ENCODE measurements at regions not wholly inside any gene's neighbourhood (a gene's known extent, or its start where the extent isn't known, plus 50 kb on each side); places are given as distances from the start of the nearest gene placed in this dataset.
"Not testable (repeated sequence)": the region's sequence is repeated elsewhere in the genome, so short reads cannot be mapped to it uniquely, and the experiment has no call there.

- Mint-ChIP-seq H3K27ac (no peak overlapping the region), H3K36me3 (no peaks in the 10 kb centered on the region), H3K4me3 (no peak overlapping the region), H3K9me3 (peaks cover 2% of the 10 kb centered on the region), H3K27me3 (no peaks in the 10 kb centered on the region), H3K4me1 (peaks cover 3% of the 10 kb centered on the region)
- DNase-seq (ENCODE audit: low spot score in 2 of 2), result no peak
- no peak for ATAC-seq (ENCODE audit: low read depth)
Measured at GRCh38 chr6:22149501-22150367, 147.1 kb downstream of the PRL start.

- ATAC-seq (ENCODE audit: low read depth) (no peak), DNase-seq (ENCODE audit: low spot score in 2 of 2) (no peak)
- peaks cover 3% of the 10 kb centered on the region for H3K4me1 Mint-ChIP-seq
Measured at GRCh38 chr6:22150368-22151035, 146.3 kb downstream of the PRL start.

GRCh38 chr6:22151892-22152291 is 144.9 kb downstream of the PRL start:
- Mint-ChIP-seq H3K4me1 (peaks cover 3% of the 10 kb centered on the region), H3K9me3 (peaks cover under 1% of the 10 kb centered on the region), H3K36me3 (no peaks in the 10 kb centered on the region), H3K27me3 (no peaks in the 10 kb centered on the region), H3K27ac (no peak overlapping the region), H3K4me3 (no peak overlapping the region)
- ATAC-seq (ENCODE audit: low read depth), result no peak
- DNase-seq (ENCODE audit: low spot score in 2 of 2), result no peak

More at GRCh38 chr6:22150368-22151035, 146.3 kb downstream of the PRL start:
- H3K4me3 Mint-ChIP-seq, result no peak overlapping the region
- no peaks in the 10 kb centered on the region for H3K36me3 Mint-ChIP-seq
- H3K27me3 Mint-ChIP-seq, result no peaks in the 10 kb centered on the region
- peaks cover 2% of the 10 kb centered on the region for H3K9me3 Mint-ChIP-seq
- no peak overlapping the region for H3K27ac Mint-ChIP-seq

GRCh38 chr6:22152841-22153240 is 144.0 kb downstream of the PRL start:
- Mint-ChIP-seq H3K4me1 (peaks cover 3% of the 10 kb centered on the region), H3K36me3 (no peaks in the 10 kb centered on the region), H3K9me3 (no peaks in the 10 kb centered on the region), H3K27me3 (no peaks in the 10 kb centered on the region), H3K27ac (no peak overlapping the region), H3K4me3 (no peak overlapping the region)
- DNase-seq (ENCODE audit: low spot score in 2 of 2), result no peak
- no peak for ATAC-seq (ENCODE audit: low read depth)

- no peak overlapping the region for H3K4me3 Mint-ChIP-seq
- H3K9me3 Mint-ChIP-seq, result peaks cover 2% of the 10 kb centered on the region
Measured at GRCh38 chr6:22153384-22154158, 143.3 kb downstream of the PRL start.

GRCh38 chr6:22155551-22155950 is 141.3 kb downstream of the PRL start:
- no peaks in the 10 kb centered on the region for H3K27me3 Mint-ChIP-seq
- no peak overlapping the region for H3K4me3 Mint-ChIP-seq
- peaks cover 3% of the 10 kb centered on the region for H3K4me1 Mint-ChIP-seq
- H3K9me3 Mint-ChIP-seq, result peaks cover 2% of the 10 kb centered on the region
- no peaks in the 10 kb centered on the region for H3K36me3 Mint-ChIP-seq
- H3K27ac Mint-ChIP-seq, result no peak overlapping the region
- no peak for DNase-seq (ENCODE audit: low spot score in 2 of 2)
- no peak for ATAC-seq (ENCODE audit: low read depth)

More at GRCh38 chr6:22153384-22154158, 143.3 kb downstream of the PRL start:
- ATAC-seq (ENCODE audit: low read depth) (peak; percentile 54), DNase-seq (ENCODE audit: low spot score in 2 of 2) (no peak)
- Mint-ChIP-seq H3K4me1 (peaks cover 3% of the 10 kb centered on the region), H3K27me3 (no peaks in the 10 kb centered on the region), H3K27ac (no peak overlapping the region), H3K36me3 (no peaks in the 10 kb centered on the region)

- H3K4me3 Mint-ChIP-seq, result no peak overlapping the region
- no peaks in the 10 kb centered on the region for H3K27me3 Mint-ChIP-seq
- peaks cover 2% of the 10 kb centered on the region for H3K9me3 Mint-ChIP-seq
- H3K4me1 Mint-ChIP-seq, result peaks cover 3% of the 10 kb centered on the region
- DNase-seq (ENCODE audit: low spot score in 2 of 2) (no peak), ATAC-seq (ENCODE audit: low read depth) (no peak)
- H3K27ac Mint-ChIP-seq, result no peak overlapping the region
- no peaks in the 10 kb centered on the region for H3K36me3 Mint-ChIP-seq
Measured at GRCh38 chr6:22157233-22157632, 139.6 kb downstream of the PRL start.

- Mint-ChIP-seq H3K4me1 (no peaks in the 10 kb centered on the region), H3K27ac (no peak overlapping the region), H3K4me3 (no peak overlapping the region), H3K9me3 (peaks cover 4% of the 10 kb centered on the region), H3K27me3 (no peaks in the 10 kb centered on the region), H3K36me3 (no peaks in the 10 kb centered on the region)
- no peak for ATAC-seq (ENCODE audit: low read depth)
- no peak for DNase-seq (ENCODE audit: low spot score in 2 of 2)
Measured at GRCh38 chr6:22164236-22164635, 132.6 kb downstream of the PRL start.

GRCh38 chr6:22171006-22171405 is 125.8 kb downstream of the PRL start:
- H3K4me3 Mint-ChIP-seq; H3K36me3 Mint-ChIP-seq; ATAC-seq (ENCODE audit: low read depth); H3K27me3 Mint-ChIP-seq; DNase-seq (ENCODE audit: low spot score in 2 of 2); H3K4me1 Mint-ChIP-seq; H3K27ac Mint-ChIP-seq: not testable (repeated sequence)
- H3K9me3 Mint-ChIP-seq, result peaks cover 24% of the 10 kb centered on the region

- H3K9me3 Mint-ChIP-seq, result peaks cover 24% of the 10 kb centered on the region
- H3K27me3 Mint-ChIP-seq; H3K4me1 Mint-ChIP-seq; DNase-seq (ENCODE audit: low spot score in 2 of 2); H3K36me3 Mint-ChIP-seq; ATAC-seq (ENCODE audit: low read depth); H3K27ac Mint-ChIP-seq; H3K4me3 Mint-ChIP-seq: not testable (repeated sequence)
Measured at GRCh38 chr6:22171885-22172284, 125.0 kb downstream of the PRL start.

- Mint-ChIP-seq H3K4me3 (no peak overlapping the region), H3K36me3 (no peaks in the 10 kb centered on the region), H3K27ac (no peak overlapping the region), H3K9me3 (peaks cover 26% of the 10 kb centered on the region), H3K4me1 (no peaks in the 10 kb centered on the region), H3K27me3 (no peaks in the 10 kb centered on the region)
- ATAC-seq (ENCODE audit: low read depth), result no peak
- DNase-seq (ENCODE audit: low spot score in 2 of 2), result no peak
Measured at GRCh38 chr6:22173311-22173710, 123.5 kb downstream of the PRL start.

GRCh38 chr6:22180250-22180649 is 116.6 kb downstream of the PRL start:
- H3K4me1 Mint-ChIP-seq; H3K36me3 Mint-ChIP-seq; ATAC-seq (ENCODE audit: low read depth); H3K27me3 Mint-ChIP-seq; DNase-seq (ENCODE audit: low spot score in 2 of 2); H3K4me3 Mint-ChIP-seq; H3K27ac Mint-ChIP-seq: not testable (repeated sequence)
- H3K9me3 Mint-ChIP-seq, result peaks cover 26% of the 10 kb centered on the region

- peaks cover 1% of the 10 kb centered on the region for H3K36me3 Mint-ChIP-seq
- H3K27ac Mint-ChIP-seq, result no peak overlapping the region
- no peaks in the 10 kb centered on the region for H3K27me3 Mint-ChIP-seq
- H3K4me3 Mint-ChIP-seq, result no peak overlapping the region
- DNase-seq (ENCODE audit: low spot score in 2 of 2), result no peak
- H3K9me3 Mint-ChIP-seq, result peaks cover 24% of the 10 kb centered on the region
- ATAC-seq (ENCODE audit: low read depth), result no peak
- no peaks in the 10 kb centered on the region for H3K4me1 Mint-ChIP-seq
Measured at GRCh38 chr6:22184371-22184770, 112.5 kb downstream of the PRL start.

GRCh38 chr6:22189946-22190345 is 106.9 kb downstream of the PRL start:
- Mint-ChIP-seq H3K27me3 (no peaks in the 10 kb centered on the region), H3K4me1 (no peaks in the 10 kb centered on the region), H3K27ac (no peak overlapping the region), H3K9me3 (peaks cover 5% of the 10 kb centered on the region), H3K36me3 (no peaks in the 10 kb centered on the region), H3K4me3 (no peak overlapping the region)
- ATAC-seq (ENCODE audit: low read depth) (no peak), DNase-seq (ENCODE audit: low spot score in 2 of 2) (no peak)

All from memory B cell (primary cell).